ENCODE measurements at regions not wholly inside any gene's neighbourhood (a gene's known extent, or its start where the extent isn't known, plus 50 kb on each side); places are given as distances from the start of the nearest gene placed in this dataset.

- DNase-seq (ENCODE audit: extremely low spot score), result no peak
- Histone ChIP-seq H3K27me3 (no peaks in the 10 kb centered on the region), H3K4me3 (no peak overlapping the region), H3K9me3 (no peaks in the 10 kb centered on the region), H3K36me3 (no peaks in the 10 kb centered on the region), H3K27ac (replicated peaks in 1 of 4) (no peak overlapping the region), H3K4me1 (no peaks in the 10 kb centered on the region)
- TF ChIP-seq, protein P1, sequence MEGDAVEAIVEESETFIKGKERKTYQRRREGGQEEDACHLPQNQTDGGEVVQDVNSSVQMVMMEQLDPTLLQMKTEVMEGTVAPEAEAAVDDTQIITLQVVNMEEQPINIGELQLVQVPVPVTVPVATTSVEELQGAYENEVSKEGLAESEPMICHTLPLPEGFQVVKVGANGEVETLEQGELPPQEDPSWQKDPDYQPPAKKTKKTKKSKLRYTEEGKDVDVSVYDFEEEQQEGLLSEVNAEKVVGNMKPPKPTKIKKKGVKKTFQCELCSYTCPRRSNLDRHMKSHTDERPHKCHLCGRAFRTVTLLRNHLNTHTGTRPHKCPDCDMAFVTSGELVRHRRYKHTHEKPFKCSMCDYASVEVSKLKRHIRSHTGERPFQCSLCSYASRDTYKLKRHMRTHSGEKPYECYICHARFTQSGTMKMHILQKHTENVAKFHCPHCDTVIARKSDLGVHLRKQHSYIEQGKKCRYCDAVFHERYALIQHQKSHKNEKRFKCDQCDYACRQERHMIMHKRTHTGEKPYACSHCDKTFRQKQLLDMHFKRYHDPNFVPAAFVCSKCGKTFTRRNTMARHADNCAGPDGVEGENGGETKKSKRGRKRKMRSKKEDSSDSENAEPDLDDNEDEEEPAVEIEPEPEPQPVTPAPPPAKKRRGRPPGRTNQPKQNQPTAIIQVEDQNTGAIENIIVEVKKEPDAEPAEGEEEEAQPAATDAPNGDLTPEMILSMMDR (IDR thresholded peaks at IDR 0.05), result no peak
- no peak for TF ChIP-seq POLR2A (IDR thresholded peaks at IDR 0.05; ENCODE audit: low read depth)
- intact Hi-C loops (cut with DNase I), result no loop called here
These were observed 1020.3 kb downstream of the LRFN5 start for GRCh38 chr14:42626986-42627385.

DNA sequence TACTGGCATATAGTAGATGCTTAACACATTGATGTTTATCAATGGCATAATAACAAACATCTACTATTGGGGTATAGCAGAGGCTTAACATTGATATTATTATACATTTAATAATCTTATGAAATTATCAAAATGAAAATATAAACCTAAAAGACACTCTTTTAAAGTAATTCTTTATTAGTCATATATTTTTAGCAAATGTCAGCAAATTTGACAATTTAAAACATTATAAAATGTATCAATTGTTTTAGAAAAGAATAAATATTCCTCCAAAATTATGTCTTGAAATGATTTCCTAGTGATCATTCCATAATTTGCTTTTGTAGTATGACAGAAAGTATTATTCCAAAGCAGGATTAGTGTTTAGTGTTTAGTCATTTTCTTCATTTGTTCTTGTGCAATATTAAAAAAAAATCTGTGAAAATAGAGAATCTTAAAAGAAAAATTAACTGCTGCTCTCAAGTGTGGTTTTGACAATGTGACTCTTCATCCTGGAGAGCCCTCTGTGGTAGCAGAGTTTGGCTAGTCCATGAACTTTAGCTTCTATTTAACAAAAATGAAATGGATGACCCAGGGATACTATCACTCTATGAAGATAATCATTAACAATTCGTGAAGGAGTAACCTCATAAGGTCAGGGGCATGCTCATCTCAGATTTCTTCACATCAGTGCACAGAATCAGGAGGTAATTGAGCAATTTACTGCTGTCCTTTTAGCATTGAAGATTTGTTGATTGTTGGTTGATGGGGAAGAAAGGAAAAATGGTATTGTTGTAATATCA, 1018.5 kb downstream of the LRFN5 start:
- TF ChIP-seq POLR2A (IDR thresholded peaks at IDR 0.05; ENCODE audit: low read depth) (no peak), POLR2AphosphoS5 (IDR thresholded peaks at IDR 0.05) (no peak), EP300 (IDR thresholded peaks at IDR 0.05) (no peak)
- TF ChIP-seq, protein P1 (IDR thresholded peaks at IDR 0.05), result no peak
- intact Hi-C loops (cut with DNase I), result no loop called here
- Histone ChIP-seq H3K27me3 (no peaks in the 10 kb centered on the region), H3K9me3 (no peaks in the 10 kb centered on the region), H3K4me3 (no peak overlapping the region), H3K4me1 (no peaks in the 10 kb centered on the region), H3K27ac (replicated peaks in 1 of 4) (no peak overlapping the region), H3K36me3 (no peaks in the 10 kb centered on the region)
- DNase-seq (ENCODE audit: extremely low spot score), result no peak
- 20% methylated on average over 1 of the region's 1 CpG for WGBS

GRCh38 chr14:42617005-42617404, 1010.3 kb downstream of the LRFN5 start:
- intact Hi-C loops (cut with DNase I), result no loop called here
- no peaks in the 10 kb centered on the region for H3K9me3 ChIP-seq
- H3K27ac ChIP-seq (replicated peaks in 1 of 4), result no peak overlapping the region
- no peak for DNase-seq (ENCODE audit: extremely low spot score)
- no peaks in the 10 kb centered on the region for H3K27me3 ChIP-seq
- H3K4me3 ChIP-seq, result no peak overlapping the region
- no peaks in the 10 kb centered on the region for H3K36me3 ChIP-seq
- 92% methylated on average over 1 of the region's 1 CpG for WGBS
- TF ChIP-seq, protein P1 (IDR thresholded peaks at IDR 0.05), result no peak
- TF ChIP-seq EP300 (IDR thresholded peaks at IDR 0.05) (no peak), POLR2A (IDR thresholded peaks at IDR 0.05; ENCODE audit: low read depth) (no peak), POLR2AphosphoS5 (IDR thresholded peaks at IDR 0.05) (no peak)
- no peaks in the 10 kb centered on the region for H3K4me1 ChIP-seq

- no peak overlapping the region for H3K27ac ChIP-seq (replicated peaks in 1 of 4)
- no peaks in the 10 kb centered on the region for H3K27me3 ChIP-seq
- no peaks in the 10 kb centered on the region for H3K9me3 ChIP-seq
- 93% methylated on average over 3 of the region's 3 CpGs for WGBS
- DNase-seq (ENCODE audit: extremely low spot score), result no peak
- intact Hi-C loops (cut with DNase I), result no loop called here
- H3K36me3 ChIP-seq, result no peaks in the 10 kb centered on the region
- TF ChIP-seq, protein P1 (IDR thresholded peaks at IDR 0.05), result no peak
- TF ChIP-seq EP300 (IDR thresholded peaks at IDR 0.05) (no peak), POLR2A (IDR thresholded peaks at IDR 0.05; ENCODE audit: low read depth) (no peak), POLR2AphosphoS5 (IDR thresholded peaks at IDR 0.05) (no peak)
- H3K4me1 ChIP-seq, result no peaks in the 10 kb centered on the region
- H3K4me3 ChIP-seq, result no peak overlapping the region
These were observed 1000.2 kb downstream of the LRFN5 start for GRCh38 chr14:42606839-42607238.

GRCh38 chr14:42602336-42602845, 995.7 kb downstream of the LRFN5 start:
- TF ChIP-seq POLR2A (IDR thresholded peaks at IDR 0.05; ENCODE audit: low read depth) (no peak), EP300 (IDR thresholded peaks at IDR 0.05) (no peak), POLR2AphosphoS5 (IDR thresholded peaks at IDR 0.05) (no peak)
- TF ChIP-seq, protein P1 (IDR thresholded peaks at IDR 0.05), result no peak
- WGBS, result 45% methylated on average over 1 of the region's 1 CpG
- DNase-seq (ENCODE audit: extremely low spot score), result no peak
- H3K36me3 ChIP-seq, result no peaks in the 10 kb centered on the region
- H3K27me3 ChIP-seq, result no peaks in the 10 kb centered on the region
- intact Hi-C loops (cut with DNase I), result no loop called here
- no peak overlapping the region for H3K27ac ChIP-seq (replicated peaks in 1 of 4)
- H3K4me1 ChIP-seq, result no peaks in the 10 kb centered on the region
- no peak overlapping the region for H3K4me3 ChIP-seq
- no peaks in the 10 kb centered on the region for H3K9me3 ChIP-seq
